ENCODE measurements at regions not wholly inside any gene's neighbourhood (a gene's known extent, or its start where the extent isn't known, plus 50 kb on each side); places are given as distances from the start of the nearest gene placed in this dataset.
A peak's percentile ranks its signal among the peaks of the same experiment; 100 is the strongest.
"Not testable (repeated sequence)": the region's sequence is repeated elsewhere in the genome, so short reads cannot be mapped to it uniquely, and the experiment has no call there.

DNA sequence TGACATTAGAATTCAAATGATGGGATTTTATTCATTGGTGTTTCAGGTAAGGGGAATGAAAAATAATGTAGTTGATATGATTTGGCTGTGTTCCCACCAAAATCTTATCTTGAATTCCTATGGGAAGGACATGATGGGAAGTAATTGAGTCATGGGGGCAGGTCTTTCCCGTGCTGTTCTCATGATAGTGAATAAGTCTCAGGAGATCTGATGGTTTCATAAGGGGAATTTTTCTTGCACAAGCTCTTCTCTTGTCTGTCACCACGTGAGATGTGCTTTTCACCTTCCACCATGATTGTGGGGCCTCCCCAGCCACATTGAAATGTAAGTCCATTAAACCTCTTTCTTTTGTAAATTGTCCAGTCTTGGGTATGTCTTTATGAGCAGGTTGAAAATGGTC is 268.6 kb upstream of the CHORDC1 start:
- H3K36me3 Mint-ChIP-seq: no peaks in the 10 kb centered on the region
- no peak overlapping the region for H3K4me3 Mint-ChIP-seq
- Histone ChIP-seq H3K36me3 (ENCODE audit: control insufficient read depth in 2 of 2, extremely low read depth in 1 of 2, insufficient read depth in 1 of 2, low read length in 1 of 2) (no peaks in the 10 kb centered on the region), H3K4me3 (ENCODE audit: control insufficient read depth in 1 of 2, extremely low read depth in 1 of 2, low read length in 1 of 2) (no peak overlapping the region), H3K4me1 (ENCODE audit: control insufficient read depth in 1 of 2, extremely low read depth in 1 of 2, insufficient read depth in 2 of 2, low read length in 2 of 2) (no peaks in the 10 kb centered on the region), H3K9me3 (no peaks in the 10 kb centered on the region), H3K27ac (ENCODE audit: low read length) (no peak overlapping the region), H3K27me3 (replicated peaks in 1 of 2; ENCODE audit: control insufficient read depth in 2 of 2, extremely low read depth in 1 of 2, insufficient read depth in 2 of 2, low read length in 1 of 2) (no peaks in the 10 kb centered on the region)
- ChIA-PET POLR2A (no interaction called here), CTCF (no interaction called here)
- H3K9me3 Mint-ChIP-seq: peaks cover 5 to 10% (median 5%) of the 10 kb centered on the region in 3 donors
- H3K27ac Mint-ChIP-seq: no peak overlapping the region
- no peak for DNase-seq
- ATAC-seq (replicated peaks in 1 of 4): no peak
- H3K27me3 Mint-ChIP-seq: no peaks in the 10 kb centered on the region
- no peaks in the 10 kb centered on the region for H3K4me1 Mint-ChIP-seq
- WGBS (ENCODE audit: insufficient coverage): no CpG with 5 or more reads among the region's 2 CpGs

DNA sequence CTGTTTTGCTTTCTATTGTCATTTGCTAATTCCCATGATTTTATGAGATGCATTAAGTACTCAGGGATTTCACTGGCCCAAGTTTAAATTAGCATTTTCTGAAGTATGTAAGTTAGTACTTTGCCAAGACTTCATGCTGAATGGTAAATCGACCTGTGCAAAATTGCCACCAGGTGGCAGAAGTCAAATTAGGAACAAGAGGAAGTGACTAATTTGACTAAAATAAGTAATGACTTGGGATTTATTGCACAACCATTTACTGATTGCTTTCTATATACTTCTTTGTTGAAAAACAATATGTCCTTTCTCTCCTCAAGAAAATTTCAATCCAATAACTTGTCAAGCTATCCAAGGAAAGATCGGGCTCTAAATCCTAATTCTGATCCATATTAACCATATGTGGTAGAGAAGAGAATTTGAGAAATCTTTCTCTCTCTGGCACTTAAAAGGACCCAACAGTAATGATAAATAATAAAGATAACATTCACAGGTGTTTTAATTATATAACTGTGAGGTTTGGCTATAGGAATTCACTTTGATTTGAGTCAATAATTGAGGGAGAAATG is 253.7 kb upstream of the CHORDC1 start:
- H3K27ac Mint-ChIP-seq: no peak overlapping the region
- peak in 12 of 35 experiments; percentile 0 to 38 (median 2) for DNase-seq
- Histone ChIP-seq H3K27me3 (replicated peaks in 1 of 2; ENCODE audit: control insufficient read depth in 2 of 2, extremely low read depth in 1 of 2, insufficient read depth in 2 of 2, low read length in 1 of 2) (no peaks in the 10 kb centered on the region), H3K36me3 (ENCODE audit: control insufficient read depth in 2 of 2, extremely low read depth in 1 of 2, insufficient read depth in 1 of 2, low read length in 1 of 2) (no peaks in the 10 kb centered on the region), H3K4me3 (ENCODE audit: control insufficient read depth in 1 of 2, extremely low read depth in 1 of 2, low read length in 1 of 2) (no peak overlapping the region), H3K4me1 (ENCODE audit: control insufficient read depth in 1 of 2, extremely low read depth in 1 of 2, insufficient read depth in 2 of 2, low read length in 2 of 2) (no peaks in the 10 kb centered on the region), H3K9me3 (no peaks in the 10 kb centered on the region), H3K27ac (ENCODE audit: low read length) (no peak overlapping the region)
- no CpG with 5 or more reads among the region's 2 CpGs for WGBS (ENCODE audit: insufficient coverage)
- no peaks in the 10 kb centered on the region for H3K4me1 Mint-ChIP-seq
- H3K27me3 Mint-ChIP-seq: peaks cover 0 to 3% of the 10 kb centered on the region in 2 donors
- H3K36me3 Mint-ChIP-seq: no peaks in the 10 kb centered on the region
- ChIA-PET POLR2A (no interaction called here), CTCF (no interaction called here)
- H3K9me3 Mint-ChIP-seq: peaks cover 0 to 2% (median 0%) of the 10 kb centered on the region in 3 donors
- no peak overlapping the region for H3K4me3 Mint-ChIP-seq
- ATAC-seq (replicated peaks in 1 of 4): no peak

DNA sequence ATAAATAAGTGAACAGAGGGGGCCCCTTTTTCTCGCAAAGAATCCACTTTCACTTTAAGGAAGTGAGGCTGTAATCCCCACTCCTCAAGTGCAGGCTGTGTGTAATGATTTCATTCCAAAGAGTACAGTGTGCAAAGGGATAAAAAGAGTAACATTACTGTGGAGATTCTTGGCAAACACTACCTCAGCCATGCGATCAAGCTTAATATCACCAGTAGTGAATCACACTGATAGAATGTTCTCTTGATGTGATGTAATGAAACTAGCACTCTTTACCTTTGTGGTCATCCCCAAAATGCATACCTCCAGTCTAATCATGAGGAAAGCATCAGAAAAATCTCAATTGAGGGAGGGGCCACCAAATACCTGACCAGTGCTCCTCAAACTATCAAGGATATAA is 246.1 kb upstream of the CHORDC1 start:
- no peaks in the 10 kb centered on the region for H3K27me3 ChIP-seq (replicated peaks in 1 of 2; ENCODE audit: control insufficient read depth in 2 of 2, extremely low read depth in 1 of 2, insufficient read depth in 2 of 2, low read length in 1 of 2)
- no peaks in the 10 kb centered on the region for H3K36me3 ChIP-seq (ENCODE audit: control insufficient read depth in 2 of 2, extremely low read depth in 1 of 2, insufficient read depth in 1 of 2, low read length in 1 of 2)
- no peak overlapping the region for H3K4me3 Mint-ChIP-seq
- no peak overlapping the region for H3K27ac Mint-ChIP-seq
- no peaks in the 10 kb centered on the region for H3K36me3 Mint-ChIP-seq
- no peaks in the 10 kb centered on the region for H3K4me1 Mint-ChIP-seq
- H3K9me3 Mint-ChIP-seq: no peaks in the 10 kb centered on the region
- WGBS (ENCODE audit: insufficient coverage): no CpG with 5 or more reads among the region's 2 CpGs
- ATAC-seq (replicated peaks in 1 of 4): no peak
- CTCF ChIA-PET: no interaction called here
- H3K27me3 Mint-ChIP-seq: peaks cover 0 to 8% of the 10 kb centered on the region in 2 donors
- no peak overlapping the region for H3K27ac ChIP-seq (ENCODE audit: low read length)
- no peak overlapping the region for H3K4me3 ChIP-seq (ENCODE audit: control insufficient read depth in 1 of 2, extremely low read depth in 1 of 2, low read length in 1 of 2)
- POLR2A ChIA-PET: no interaction called here
- DNase-seq: no peak
- no peaks in the 10 kb centered on the region for H3K9me3 ChIP-seq
- no peaks in the 10 kb centered on the region for H3K4me1 ChIP-seq (ENCODE audit: control insufficient read depth in 1 of 2, extremely low read depth in 1 of 2, insufficient read depth in 2 of 2, low read length in 2 of 2)

DNA sequence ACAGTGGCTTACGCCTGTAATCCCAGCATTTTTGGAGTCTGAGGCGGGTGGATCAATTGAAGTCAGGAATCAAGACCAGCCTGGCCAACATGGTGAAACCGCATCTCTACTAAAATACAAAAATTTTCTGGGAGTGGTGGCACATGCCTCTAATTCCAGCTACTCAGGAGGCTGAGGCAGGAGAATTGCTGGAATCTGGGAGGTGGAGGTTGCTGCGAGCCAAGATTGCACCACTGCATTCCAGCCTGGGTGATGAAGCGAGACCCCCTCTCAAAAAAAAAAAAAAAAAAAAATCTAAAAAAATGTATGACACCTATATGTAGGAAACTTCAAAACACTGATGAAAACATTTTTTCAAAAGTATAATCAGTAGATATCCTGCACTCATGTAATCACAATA is 242.7 kb upstream of the CHORDC1 start:
- Mint-ChIP-seq H3K9me3 (no peaks in the 10 kb centered on the region), H3K36me3 (no peaks in the 10 kb centered on the region), H3K4me1 (no peaks in the 10 kb centered on the region), H3K27ac (no peak overlapping the region), H3K4me3 (no peak overlapping the region), H3K27me3 (peaks cover 0 to 8% of the 10 kb centered on the region in 2 donors)
- Histone ChIP-seq H3K4me1 (ENCODE audit: control insufficient read depth in 1 of 2, extremely low read depth in 1 of 2, insufficient read depth in 2 of 2, low read length in 2 of 2) (no peaks in the 10 kb centered on the region), H3K36me3 (ENCODE audit: control insufficient read depth in 2 of 2, extremely low read depth in 1 of 2, insufficient read depth in 1 of 2, low read length in 1 of 2) (no peaks in the 10 kb centered on the region), H3K4me3 (ENCODE audit: control insufficient read depth in 1 of 2, extremely low read depth in 1 of 2, low read length in 1 of 2) (no peak overlapping the region), H3K9me3 (no peaks in the 10 kb centered on the region), H3K27me3 (replicated peaks in 1 of 2; ENCODE audit: control insufficient read depth in 2 of 2, extremely low read depth in 1 of 2, insufficient read depth in 2 of 2, low read length in 1 of 2) (no peaks in the 10 kb centered on the region), H3K27ac (ENCODE audit: low read length) (no peak overlapping the region)
- ATAC-seq (replicated peaks in 1 of 4) (no peak), DNase-seq (no peak)
- no CpG with 5 or more reads among the region's 5 CpGs for WGBS (ENCODE audit: insufficient coverage)
- ChIA-PET CTCF (interaction anchor here in 1 of 2 donors (0.6 kb wide), 2 partner anchors 126 to 224 kb away, joined by 3 to 11 read pairs; no protein-coding TSS in a partner anchor), POLR2A (no interaction called here)

DNA sequence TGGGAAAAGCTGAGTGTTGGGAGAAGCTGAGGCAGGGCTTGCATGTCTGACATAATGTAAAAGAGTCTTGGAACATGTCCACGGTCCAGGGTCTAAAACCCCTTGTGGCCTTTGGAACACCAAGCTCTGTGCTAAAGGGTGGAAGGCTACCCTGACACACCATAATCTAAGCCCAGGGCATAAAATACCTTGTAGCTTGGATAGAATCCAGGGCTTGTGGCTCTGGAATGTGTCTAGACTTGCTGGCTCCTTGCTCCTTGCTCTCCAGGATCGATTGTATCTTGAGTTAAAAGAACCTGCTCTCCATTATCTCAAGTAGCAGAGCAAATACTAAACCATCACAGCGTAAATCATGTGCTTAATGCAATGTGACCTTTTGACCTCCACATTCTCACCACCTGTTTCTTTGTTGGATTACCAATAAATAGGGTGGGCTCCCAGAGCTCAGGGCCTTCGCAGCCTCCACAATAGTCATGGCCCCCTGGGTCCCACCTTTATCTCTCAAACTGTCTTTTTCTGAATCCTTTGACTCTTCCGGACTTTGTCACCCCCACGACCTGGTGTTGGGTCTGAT is 232.6 kb upstream of the CHORDC1 start:
- CTCF ChIA-PET; DNase-seq; H3K4me3 ChIP-seq (ENCODE audit: control insufficient read depth in 1 of 2, extremely low read depth in 1 of 2, low read length in 1 of 2); H3K27me3 Mint-ChIP-seq; H3K9me3 ChIP-seq; H3K27me3 ChIP-seq (replicated peaks in 1 of 2; ENCODE audit: control insufficient read depth in 2 of 2, extremely low read depth in 1 of 2, insufficient read depth in 2 of 2, low read length in 1 of 2); H3K27ac ChIP-seq (ENCODE audit: low read length); H3K36me3 Mint-ChIP-seq; H3K36me3 ChIP-seq (ENCODE audit: control insufficient read depth in 2 of 2, extremely low read depth in 1 of 2, insufficient read depth in 1 of 2, low read length in 1 of 2); H3K27ac Mint-ChIP-seq; ATAC-seq (replicated peaks in 1 of 4); H3K4me1 Mint-ChIP-seq; H3K9me3 Mint-ChIP-seq; H3K4me1 ChIP-seq (ENCODE audit: control insufficient read depth in 1 of 2, extremely low read depth in 1 of 2, insufficient read depth in 2 of 2, low read length in 2 of 2); H3K4me3 Mint-ChIP-seq; POLR2A ChIA-PET: not testable (repeated sequence)
- 75% methylated on average over 4 of the region's 6 CpGs for WGBS (ENCODE audit: insufficient coverage)

DNA sequence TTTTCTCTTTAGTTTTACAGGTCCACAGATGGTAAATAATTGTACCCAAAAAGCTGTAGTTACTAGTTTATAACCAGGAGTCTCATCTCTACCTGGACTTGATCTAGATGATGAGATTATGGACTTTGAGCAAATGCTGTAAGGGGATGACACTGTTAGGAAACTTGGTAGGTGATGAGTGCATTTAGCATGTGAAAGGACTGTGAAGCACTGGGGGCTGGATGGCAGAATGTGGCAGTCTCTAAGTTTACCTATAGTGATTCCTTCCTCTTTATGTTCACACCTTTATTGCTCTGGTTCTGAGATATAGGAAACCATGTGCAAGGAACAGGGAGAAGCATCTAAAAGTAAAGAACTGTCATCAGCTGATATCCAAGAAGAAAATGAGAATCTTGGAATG is 230.7 kb upstream of the CHORDC1 start:
- Histone ChIP-seq H3K4me1 (ENCODE audit: control insufficient read depth in 1 of 2, extremely low read depth in 1 of 2, insufficient read depth in 2 of 2, low read length in 2 of 2) (no peaks in the 10 kb centered on the region), H3K27me3 (replicated peaks in 1 of 2; ENCODE audit: control insufficient read depth in 2 of 2, extremely low read depth in 1 of 2, insufficient read depth in 2 of 2, low read length in 1 of 2) (no peaks in the 10 kb centered on the region), H3K9me3 (no peaks in the 10 kb centered on the region), H3K27ac (ENCODE audit: low read length) (no peak overlapping the region), H3K36me3 (ENCODE audit: control insufficient read depth in 2 of 2, extremely low read depth in 1 of 2, insufficient read depth in 1 of 2, low read length in 1 of 2) (no peaks in the 10 kb centered on the region), H3K4me3 (ENCODE audit: control insufficient read depth in 1 of 2, extremely low read depth in 1 of 2, low read length in 1 of 2) (no peak overlapping the region)
- ChIA-PET CTCF (no interaction called here), POLR2A (no interaction called here)
- ATAC-seq (replicated peaks in 1 of 4): no peak
- Mint-ChIP-seq H3K36me3 (no peaks in the 10 kb centered on the region), H3K27ac (no peak overlapping the region), H3K9me3 (no peaks in the 10 kb centered on the region), H3K27me3 (peaks cover 0 to 6% of the 10 kb centered on the region in 2 donors), H3K4me3 (no peak overlapping the region), H3K4me1 (no peaks in the 10 kb centered on the region)
- DNase-seq: no peak

DNA sequence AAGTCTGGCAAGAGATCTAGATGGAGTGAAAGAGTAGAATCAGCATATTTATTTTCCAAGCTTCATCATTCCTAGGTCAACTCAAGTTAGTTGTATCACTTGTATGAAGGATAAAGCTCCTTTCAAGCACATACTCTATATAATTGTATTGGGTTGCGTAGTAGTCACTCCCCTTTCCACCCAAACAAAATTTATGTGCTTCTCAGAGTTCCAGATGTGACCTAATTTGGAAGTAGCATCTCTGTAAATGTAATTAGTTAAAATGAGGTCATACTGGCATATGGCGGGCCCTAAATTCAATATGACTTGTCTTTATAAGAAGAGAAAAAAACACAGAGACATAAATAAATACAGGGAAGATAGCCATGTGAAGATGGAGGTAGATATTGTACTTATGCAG is 226.8 kb upstream of the CHORDC1 start:
- Mint-ChIP-seq H3K27me3 (peaks cover 0 to 6% of the 10 kb centered on the region in 2 donors), H3K27ac (no peak overlapping the region), H3K36me3 (no peaks in the 10 kb centered on the region), H3K4me1 (peaks cover 13 to 16% (median 15%) of the 10 kb centered on the region in 3 donors), H3K9me3 (no peaks in the 10 kb centered on the region), H3K4me3 (no peak overlapping the region)
- Histone ChIP-seq H3K4me3 (ENCODE audit: control insufficient read depth in 1 of 2, extremely low read depth in 1 of 2, low read length in 1 of 2) (no peak overlapping the region), H3K9me3 (no peaks in the 10 kb centered on the region), H3K4me1 (ENCODE audit: control insufficient read depth in 1 of 2, extremely low read depth in 1 of 2, insufficient read depth in 2 of 2, low read length in 2 of 2) (no peaks in the 10 kb centered on the region), H3K27me3 (replicated peaks in 1 of 2; ENCODE audit: control insufficient read depth in 2 of 2, extremely low read depth in 1 of 2, insufficient read depth in 2 of 2, low read length in 1 of 2) (no peaks in the 10 kb centered on the region), H3K36me3 (ENCODE audit: control insufficient read depth in 2 of 2, extremely low read depth in 1 of 2, insufficient read depth in 1 of 2, low read length in 1 of 2) (no peaks in the 10 kb centered on the region), H3K27ac (ENCODE audit: low read length) (no peak overlapping the region)
- DNase-seq (no peak), ATAC-seq (replicated peaks in 1 of 4) (no peak)
- no CpG with 5 or more reads among the region's 2 CpGs for WGBS (ENCODE audit: insufficient coverage)
- ChIA-PET POLR2A (no interaction called here), CTCF (no interaction called here)
